HG03139 (cell line): ENCODE measurements at regions not wholly inside any gene's neighbourhood (a gene's known extent, or its start where the extent isn't known, plus 50 kb on each side); places are given as distances from the start of the nearest gene placed in this dataset.

Source experiments
- ATAC-seq: cut with Tn5 transposase; IDR thresholded peaks from one replicate; pipeline ENCODE4 v1.9.1; 2021; ENCODE audit not compliant: unreplicated experiment

DNA sequence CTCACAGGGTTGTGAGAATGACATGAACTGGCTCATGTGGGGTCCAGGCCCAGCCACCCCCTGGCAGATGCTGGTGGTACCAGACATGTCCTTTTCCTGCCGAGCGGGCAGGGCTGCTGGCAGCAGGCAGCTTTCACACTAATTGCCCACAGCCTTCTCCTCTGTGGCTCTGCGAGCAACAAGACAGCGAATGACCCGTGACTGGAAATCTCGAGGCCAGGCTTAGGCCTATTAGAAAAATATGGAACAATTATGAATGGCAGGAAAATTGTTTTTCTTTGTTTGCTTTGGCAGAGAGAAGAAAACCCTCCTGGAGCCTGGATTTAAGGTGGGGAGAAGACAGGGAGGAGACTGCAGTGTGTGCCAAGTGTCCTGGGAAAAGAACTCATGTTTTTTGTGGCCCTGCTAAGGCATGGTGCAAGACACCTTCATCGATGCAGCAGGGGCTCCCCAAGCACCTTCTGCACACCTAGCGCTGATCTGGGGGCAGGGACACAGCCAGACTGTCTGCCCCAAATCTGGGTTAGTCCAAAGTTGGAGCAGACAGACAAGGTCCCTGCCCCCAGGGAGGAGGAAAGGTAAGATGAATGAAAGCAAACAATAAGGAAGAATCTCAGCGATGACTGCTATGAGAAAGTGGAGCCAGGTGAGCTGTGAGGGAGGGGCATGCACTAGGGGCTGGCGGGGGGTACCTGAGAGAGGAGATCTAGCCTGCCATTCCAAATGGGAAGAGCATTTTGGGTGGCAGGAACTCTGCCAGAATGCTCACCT, 193.8 kb upstream of the TLE3 start:
- ATAC-seq, result no peak

DNA sequence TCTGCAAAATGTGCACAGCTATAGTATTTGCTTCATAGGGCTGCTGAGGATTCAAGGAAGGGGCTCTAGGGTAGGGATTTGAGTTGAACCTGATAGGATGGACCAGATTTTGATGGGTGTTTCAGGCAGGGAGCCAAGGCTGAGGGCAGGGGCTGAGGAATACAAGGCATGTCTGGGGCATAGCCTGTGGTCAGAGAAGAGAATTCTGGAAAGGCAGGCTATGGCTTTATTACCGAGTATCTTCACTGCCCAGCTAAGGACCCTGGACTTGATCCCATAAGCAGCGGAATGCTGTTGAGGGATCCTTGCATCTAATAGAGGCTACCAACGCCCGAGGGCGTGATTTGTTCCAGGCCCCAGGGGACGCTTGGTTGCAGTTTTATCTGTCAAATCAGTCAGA, 193.0 kb upstream of the TLE3 start:
- ATAC-seq, result no peak

DNA sequence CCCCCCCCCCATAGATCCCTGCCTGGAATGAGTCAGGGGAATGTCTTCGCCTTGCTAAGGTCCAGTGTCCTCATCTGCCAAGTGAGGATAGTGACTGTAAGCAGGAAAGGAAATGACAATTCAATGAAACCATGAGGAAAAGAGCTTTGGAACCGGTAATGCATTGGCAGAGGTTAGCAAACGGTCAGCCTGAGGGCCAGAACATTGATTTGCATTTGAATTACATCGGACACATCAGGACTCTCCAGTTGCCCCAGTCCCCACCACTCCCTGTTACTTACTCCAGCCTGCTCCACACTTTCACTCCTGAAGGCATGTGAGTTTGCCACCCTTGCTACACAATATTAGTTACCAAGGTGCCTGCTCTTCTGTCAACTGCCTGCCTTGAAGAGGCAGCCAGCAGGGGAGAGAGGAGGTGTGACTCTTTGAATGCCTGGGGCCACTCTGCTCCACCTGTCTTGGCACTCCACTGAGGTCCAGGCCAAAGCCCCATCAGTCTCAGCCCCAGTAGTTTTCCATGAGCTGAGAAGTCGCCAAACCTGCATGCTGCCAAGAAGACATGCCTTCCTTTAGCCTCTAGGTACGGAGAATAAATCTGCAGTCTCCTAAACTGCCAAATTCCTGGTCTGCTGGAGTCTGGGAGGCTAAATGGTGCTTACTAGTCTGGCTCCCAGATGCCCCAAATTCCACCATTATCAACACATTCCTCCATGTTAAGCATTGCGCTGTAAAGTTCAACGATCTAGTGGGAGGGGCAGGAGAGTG, 191.7 kb upstream of the TLE3 start:
- no peak for ATAC-seq

DNA sequence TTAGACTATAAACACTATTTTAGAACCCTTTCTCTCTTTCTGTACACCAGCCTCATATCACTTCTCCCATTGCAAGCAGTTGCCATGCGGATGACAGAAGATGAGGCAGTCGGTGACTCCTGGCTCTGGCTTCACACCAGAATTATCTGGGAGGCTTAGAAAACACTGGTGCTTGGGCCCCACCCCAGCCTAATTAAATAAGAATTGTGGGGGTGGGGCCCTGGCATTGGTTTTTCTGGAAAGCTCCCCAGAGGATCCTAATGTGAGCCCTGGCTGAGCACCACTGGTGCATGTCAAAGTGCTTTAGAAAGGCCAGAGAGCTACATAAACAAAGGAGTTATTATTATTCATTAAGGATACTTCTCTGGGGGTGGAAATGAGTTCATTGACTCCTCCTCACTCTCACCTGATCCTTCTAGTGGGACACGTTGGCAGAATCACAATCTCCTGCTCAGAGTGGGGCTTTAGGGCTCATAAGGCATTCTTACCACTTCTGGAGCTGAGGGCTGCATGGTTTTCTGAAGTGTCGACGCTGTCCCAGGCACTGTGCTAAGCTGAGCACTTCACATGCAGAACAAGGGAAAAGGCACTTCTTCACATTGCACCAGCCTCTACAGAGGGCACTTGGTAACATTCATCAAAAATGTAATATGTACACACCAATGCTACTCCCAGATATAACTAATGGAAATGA, 188.5 kb upstream of the TLE3 start:
- no peak for ATAC-seq

DNA sequence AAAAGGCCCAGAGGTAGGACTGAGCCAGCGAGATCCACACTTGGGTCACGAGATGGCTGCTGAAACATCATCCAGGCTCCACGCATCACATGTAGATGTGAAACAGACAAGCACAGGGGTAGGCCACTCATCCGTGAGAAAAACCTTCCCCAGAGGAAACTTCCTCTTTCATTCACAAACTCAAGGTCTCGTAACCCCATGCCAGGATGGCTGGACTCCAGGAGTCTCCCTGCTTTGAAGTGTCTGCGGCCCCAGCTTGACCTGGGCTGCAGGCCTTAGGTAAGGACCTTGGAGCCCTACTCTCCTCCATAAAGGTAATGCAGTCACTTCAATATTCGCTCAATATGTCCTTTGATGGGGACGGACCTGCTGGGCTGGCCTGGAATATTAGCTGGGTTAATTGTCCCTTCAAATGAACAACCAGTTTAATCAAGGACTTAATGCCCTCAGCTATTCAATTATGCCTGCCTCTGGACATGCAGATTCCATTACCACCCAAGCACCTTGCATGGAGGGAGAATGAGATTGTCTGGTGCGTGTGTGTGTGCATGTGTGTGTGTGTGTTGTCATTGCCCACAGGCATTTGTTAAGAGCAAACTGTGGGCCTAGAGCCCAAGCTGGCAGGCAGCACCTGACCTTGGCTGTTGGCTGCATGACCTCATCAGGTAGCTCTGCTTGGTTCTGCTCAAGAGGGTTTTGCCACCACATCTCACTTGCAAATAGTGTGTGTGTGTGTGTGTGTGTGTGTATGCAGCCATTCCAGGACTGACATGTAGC, 186.9 kb upstream of the TLE3 start:
- no peak for ATAC-seq

DNA sequence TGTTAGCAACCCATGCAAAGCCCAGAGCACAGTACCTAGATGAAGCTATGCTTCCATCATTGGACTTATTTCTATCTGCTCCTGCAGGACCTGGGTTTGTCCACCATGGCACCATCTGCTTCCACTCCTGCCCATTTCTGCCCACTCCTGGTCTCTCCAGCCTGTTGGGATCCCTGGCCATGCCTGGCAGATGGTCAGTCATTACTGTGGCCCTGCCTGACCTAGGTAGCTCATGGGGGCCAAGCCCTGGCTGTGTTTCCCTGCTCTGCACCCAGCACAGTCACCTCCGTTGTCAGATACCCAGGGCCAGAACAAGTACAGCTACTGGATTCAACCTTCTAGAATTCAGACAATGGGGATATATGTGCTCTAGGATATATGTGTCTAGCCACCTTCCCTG, 185.8 kb upstream of the TLE3 start:
- no peak for ATAC-seq

DNA sequence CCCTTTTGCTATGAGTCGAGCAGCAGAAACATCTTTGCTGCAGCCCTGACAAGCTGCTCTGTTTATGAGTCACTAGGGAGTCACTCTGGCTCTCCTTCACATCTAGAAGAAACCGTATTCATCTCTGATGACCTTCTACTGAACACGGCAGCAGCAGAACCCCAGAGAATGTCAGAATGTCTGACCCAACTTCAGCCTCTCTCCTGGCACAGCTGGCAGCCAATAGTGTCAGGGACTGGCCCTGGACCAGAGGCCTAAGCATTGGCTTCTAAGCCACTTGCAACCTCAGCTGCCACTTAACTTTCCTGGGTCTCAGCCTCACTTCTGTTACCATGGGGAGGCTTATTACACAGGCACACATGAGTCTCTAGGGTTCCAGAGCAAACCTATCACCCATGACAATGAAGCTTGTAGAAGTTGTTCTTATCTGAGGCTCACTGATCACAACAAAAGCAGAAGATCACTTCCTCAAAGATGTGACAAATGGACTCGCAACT, 184.1 kb upstream of the TLE3 start:
- no peak for ATAC-seq

DNA sequence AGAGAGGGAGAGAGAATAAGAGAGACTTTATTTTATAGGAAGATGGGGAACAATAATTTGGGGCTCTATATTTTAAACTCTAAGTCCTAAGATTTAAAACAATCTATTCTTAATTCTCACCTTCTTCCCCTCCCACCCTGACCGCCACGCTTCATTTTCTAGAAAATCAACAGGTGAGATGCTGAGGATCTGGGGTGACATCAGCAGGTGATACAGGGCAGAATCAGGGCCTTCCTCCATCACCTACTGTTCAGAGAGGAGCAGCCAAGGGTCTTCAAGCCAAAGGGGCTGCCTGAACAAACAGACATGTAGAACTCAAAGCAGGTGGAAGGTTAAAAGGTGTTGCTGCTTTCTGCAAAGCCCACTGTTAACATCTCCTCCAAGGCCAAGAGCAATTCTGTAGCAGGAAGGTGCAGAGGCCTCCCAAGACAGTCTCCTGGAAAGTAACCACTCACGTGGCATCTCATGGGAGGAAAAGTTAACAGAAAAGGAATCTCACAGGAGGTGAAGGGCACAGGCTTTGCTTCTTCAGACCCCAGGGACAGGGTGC, 183.6 kb upstream of the TLE3 start:
- no peak for ATAC-seq

DNA sequence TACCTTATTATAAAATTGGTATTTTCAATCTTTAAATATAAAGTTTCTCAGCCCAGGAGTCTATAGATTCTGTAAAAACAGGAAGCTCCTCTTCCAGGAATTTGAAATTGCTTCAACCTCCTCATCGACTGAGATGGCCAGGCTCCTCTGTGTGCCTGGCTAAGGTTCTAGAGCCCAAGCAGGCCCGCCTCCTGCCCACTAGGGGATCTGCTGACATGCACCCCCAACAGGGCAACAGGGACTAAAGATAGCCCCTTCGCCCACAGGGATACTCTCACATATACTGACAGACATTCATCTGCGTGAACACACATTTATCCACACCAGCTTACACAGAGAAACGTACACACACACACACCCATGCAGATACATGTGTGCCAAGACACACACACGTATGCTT, 183.1 kb upstream of the TLE3 start:
- ATAC-seq, result no peak

DNA sequence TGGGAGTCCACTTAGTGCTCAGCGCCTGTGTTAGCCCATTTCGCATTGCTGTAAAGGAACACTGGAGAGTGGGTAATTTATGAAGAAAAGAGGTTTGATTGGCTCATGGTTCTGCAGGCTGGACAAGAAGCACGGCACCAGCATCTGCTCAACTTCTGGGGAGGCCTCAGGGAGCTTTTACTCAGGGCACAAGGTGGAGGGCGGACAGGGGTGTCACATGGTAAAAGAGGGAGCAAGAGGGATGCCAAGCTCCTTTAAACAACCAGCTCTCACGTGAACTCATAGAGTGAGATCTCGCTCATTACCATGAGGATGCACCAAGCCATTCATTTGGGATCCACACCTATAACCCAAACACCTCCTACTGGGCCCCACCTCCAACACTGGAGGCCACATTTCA, 181.4 kb upstream of the TLE3 start:
- ATAC-seq, result no peak

DNA sequence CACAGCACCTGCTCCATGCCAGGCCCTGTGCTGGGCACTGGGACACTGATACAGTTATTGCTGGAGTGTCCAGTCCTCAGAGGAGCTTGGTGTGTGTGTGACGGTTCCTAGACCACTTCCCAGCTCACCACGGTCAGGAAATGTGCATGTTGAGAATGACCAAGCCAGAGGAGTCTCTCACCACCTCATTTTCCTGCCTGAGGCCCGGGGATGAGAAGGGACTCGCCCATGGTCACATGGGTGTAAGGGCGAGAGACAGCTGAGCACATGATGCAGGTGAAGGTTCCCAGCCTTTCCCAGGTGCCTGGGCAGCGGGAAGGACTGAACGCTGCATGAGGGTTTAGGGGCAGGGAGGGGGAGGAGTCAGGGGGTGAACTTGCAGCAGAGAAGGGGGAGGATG, 180.9 kb upstream of the TLE3 start:
- no peak for ATAC-seq

DNA sequence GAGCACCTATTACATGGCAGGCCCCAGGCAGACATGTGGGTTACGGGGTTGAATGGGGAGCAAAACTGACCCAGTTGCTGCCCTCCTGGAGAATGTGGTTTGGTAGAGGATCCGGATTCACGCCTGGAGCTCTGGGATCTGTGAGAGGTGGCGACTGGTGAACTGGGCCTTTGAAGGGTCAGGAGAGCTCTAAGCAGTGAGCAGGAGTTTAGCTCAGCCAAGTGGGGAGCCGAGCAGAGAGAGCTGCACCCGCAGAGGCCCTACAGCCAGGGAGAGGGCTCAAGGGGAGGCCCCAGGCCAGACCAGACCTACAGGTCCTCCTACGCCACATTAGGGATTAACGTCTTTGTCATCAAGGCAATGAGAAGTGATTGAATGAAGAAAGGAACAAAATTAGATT, 179.8 kb upstream of the TLE3 start:
- ATAC-seq, result no peak

DNA sequence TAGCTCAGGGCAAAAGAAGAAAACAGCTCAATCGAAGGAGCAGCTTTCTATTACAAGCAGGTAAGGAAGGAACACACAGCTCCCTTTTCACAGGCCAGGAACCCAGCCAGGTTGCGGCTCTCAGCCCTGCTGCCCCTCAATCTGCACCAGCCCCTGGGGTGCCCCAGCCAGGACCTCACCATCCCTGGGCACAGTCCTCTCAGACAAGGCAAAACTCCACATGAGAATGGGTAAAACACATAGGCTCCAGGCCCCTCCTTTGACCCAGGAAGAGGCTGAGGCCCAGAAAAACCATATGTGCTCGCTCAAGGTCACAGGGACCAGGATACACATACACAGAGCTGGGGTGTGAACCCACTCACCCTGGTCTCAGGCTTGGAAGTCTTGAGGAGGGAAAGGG, 178.7 kb upstream of the TLE3 start:
- no peak for ATAC-seq

DNA sequence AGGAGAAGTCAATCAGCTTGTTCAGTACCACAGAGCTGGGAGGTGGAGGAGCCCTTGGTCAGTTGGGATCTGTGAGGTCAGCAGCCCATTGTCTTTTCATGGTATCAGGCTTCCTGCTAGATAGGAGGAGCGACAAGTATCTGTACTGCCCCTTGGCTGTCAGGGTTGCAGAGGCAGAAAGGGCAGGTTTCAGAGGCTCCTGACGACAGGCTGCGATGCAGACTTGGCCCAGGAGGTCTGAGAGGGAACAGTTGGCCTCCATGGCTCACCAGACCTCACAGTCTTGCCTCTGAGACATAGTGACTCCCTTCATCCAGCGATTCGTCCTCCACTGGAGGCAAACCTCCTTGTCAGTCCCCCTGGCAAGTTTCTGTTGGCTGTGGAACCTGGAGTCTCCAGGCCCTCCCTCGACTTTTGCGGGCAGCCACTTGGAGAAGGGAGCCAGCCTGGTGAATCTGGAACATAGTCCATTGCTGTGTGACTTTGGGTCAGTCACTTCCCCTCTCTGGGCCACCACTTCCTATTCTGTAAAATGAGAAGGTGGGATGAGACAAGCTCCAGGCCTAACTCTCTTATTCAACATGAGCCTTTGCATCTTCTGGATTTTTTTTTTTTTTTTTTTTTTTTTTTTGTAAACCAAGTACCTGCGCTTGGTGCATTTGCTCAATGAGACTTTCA, 177.9 kb upstream of the TLE3 start:
- no peak for ATAC-seq

DNA sequence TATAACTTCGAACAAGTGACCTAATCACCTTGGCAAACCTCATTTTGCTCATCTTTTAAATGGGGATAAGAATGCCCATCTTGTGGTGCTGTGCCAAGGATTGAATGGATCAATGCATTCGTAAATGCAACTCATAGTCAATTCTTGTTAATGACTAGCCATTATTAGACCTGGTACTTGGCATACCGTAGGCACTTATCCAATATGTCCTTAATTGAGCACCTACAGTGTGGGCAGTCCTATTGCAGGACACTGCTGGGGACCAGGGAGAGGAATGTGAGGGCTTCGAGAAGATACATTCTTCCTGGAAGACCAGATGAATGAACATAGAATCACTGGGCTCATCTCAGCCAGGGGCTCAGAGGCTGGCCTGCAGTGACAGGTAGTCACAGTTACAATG, 177.2 kb upstream of the TLE3 start:
- no peak for ATAC-seq

DNA sequence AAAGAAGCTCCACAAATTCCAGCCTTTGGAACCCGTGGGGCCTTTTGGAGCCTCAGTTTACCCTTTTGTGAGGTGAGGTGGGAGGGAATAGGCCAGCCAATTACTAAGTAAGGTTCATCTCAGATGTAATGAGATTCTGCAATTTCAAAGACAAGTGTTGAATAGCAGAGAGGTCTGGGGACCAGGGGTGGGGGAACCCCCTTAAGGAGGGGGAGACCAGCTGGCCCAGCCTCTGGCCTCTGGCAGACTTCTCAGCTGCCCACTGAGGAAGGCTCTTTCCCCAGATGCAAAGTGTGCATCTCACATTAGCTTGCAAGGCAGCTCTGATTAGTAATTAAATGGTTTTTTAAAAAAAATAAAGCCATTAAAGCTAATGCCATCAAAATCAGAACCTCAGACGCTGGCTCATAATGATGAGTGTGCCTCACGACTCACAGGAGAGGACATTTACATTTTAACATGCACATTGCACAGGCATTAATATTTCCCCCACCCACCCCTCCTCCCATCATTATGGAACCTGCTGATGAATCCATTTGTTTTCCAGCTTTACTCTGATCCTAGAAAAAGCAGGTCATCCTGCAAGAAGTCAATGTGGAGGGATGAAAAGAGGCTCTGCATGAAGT, 176.7 kb upstream of the TLE3 start:
- no peak for ATAC-seq

DNA sequence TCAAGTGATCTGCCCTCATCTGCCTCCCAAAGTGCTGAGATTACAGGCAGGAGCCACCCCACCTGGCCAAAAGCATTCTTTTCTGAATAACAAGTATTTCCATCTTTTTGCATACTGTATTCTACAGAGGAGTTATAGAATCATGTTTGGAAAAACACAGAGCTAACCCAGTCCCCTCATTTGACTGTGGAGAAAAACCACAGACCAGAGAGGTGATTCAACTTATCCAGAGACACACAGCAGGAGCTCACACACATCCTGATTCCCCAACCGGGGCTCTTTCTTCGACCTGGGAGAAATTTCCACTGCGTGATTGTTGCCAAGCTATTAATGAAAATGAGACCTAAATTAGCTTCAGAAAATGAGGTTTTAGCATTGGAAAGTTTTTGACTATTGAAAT, 176.1 kb upstream of the TLE3 start:
- ATAC-seq, result no peak

DNA sequence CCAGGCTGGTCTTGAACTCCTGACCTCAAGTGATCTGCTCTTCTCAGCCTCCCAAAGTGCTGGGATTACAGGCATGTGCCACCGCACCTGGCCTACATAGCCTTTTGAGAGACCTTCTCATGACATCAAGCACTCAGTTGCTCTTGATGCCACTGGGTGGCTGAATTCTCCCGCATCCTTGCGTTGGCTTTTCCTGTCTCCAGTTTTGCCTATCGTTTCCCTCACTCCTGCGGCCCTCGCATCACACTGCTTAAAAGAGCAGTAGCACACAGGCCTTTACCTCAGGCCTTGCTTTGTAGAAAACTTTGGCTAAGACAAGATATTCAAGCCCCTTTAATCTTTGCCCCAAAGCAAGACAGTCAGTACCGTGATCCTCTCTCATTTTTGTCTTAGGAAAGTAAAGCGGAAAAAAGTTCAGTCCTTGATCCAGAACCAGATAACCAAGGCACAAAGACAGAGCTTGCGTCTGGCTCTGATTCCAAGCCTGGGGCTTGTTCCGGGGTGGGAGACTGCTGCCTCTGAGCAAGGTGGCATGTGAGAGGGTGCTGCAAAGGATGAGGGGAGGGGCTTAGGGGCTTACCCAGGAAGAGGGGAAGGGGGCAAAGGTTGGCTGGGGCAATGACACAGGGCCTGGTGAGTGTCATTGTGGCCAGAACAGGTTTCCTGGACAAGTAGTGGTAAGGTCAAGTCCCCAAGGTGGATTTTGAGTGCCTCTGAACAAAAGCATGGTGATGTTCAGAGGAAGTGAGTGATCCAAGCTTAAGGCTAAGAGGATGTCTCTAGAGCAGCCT, 175.0 kb upstream of the TLE3 start:
- ATAC-seq, result no peak
